Trophoblast cell (in vitro differentiated cells and primary cell): ENCODE measurements at regions not wholly inside any gene's neighbourhood (a gene's known extent, or its start where the extent isn't known, plus 50 kb on each side); places are given as distances from the start of the nearest gene placed in this dataset.

Experiments
- DNase-seq, 2 donors: peaks; one replicate each; pipeline ENCODE4 v3.0.0-alpha.2; 2016
- H2AFZ ChIP-seq: 2 replicates; pipeline ENCODE4 v1.6.1; 2013; ENCODE audit warnings: low read length, moderate library complexity, mild to moderate bottlenecking; ENCODE audit not compliant: insufficient read depth, poor library complexity
- H2AK5ac ChIP-seq: 2 replicates; pipeline ENCODE4 v1.6.1; 2013; ENCODE audit warnings: mild to moderate bottlenecking, low read length
- H2BK120ac ChIP-seq: 2 replicates; pipeline ENCODE4 v1.6.1; 2013; ENCODE audit warnings: low read length, mild to moderate bottlenecking, moderate library complexity; ENCODE audit not compliant: insufficient read depth, poor library complexity
- H2BK12ac ChIP-seq: 2 replicates; pipeline ENCODE4 v1.6.1; 2013; ENCODE audit warnings: mild to moderate bottlenecking, low read length, moderate library complexity
- H2BK5ac ChIP-seq: 2 replicates; pipeline ENCODE4 v1.6.1; 2013; ENCODE audit warnings: low read length, low read depth, moderate library complexity, mild to moderate bottlenecking; ENCODE audit not compliant: poor library complexity
- H3K14ac ChIP-seq: 2 replicates; pipeline ENCODE4 v1.6.1; 2013; ENCODE audit warnings: mild to moderate bottlenecking, low read length
- H3K18ac ChIP-seq: 2 replicates; pipeline ENCODE4 v1.6.1; 2013; ENCODE audit warnings: mild to moderate bottlenecking, low read length
- H3K23ac ChIP-seq: 2 replicates; pipeline ENCODE4 v1.6.1; 2013; ENCODE audit warnings: low read length
- H3K27ac ChIP-seq: 2 replicates; pipeline ENCODE4 v1.5.1; 2013; ENCODE audit warnings: low read depth, mild to moderate bottlenecking, inconsistent platforms, low read length, moderate library complexity
- H3K27me3 ChIP-seq: 2 replicates; pipeline ENCODE4 v1.6.1; 2013; ENCODE audit warnings: inconsistent platforms, mild to moderate bottlenecking, low read length, moderate library complexity; ENCODE audit not compliant: insufficient read depth
- H3K36me3 ChIP-seq, 2 experiments: 1 replicate in 1 of 2; 2 replicates in 1 of 2; pipeline ENCODE4 v1.6.1; 2013; ENCODE audit warnings: low read length in 2 of 2, mild to moderate bottlenecking in 2 of 2, moderate library complexity in 1 of 2; ENCODE audit not compliant: insufficient read depth in 2 of 2, control insufficient read depth in 1 of 2
- H3K4ac ChIP-seq: 2 replicates; pipeline ENCODE4 v1.6.1; 2013; ENCODE audit warnings: low read depth, mild to moderate bottlenecking, low read length, moderate library complexity
- H3K4me1 ChIP-seq, 2 experiments: 1 replicate in 1 of 2; 2 replicates in 1 of 2; pipeline ENCODE4 v1.6.1; 2013; ENCODE audit warnings: low read length in 2 of 2, mild to moderate bottlenecking in 2 of 2, moderate library complexity in 1 of 2; ENCODE audit not compliant: insufficient read depth in 2 of 2, control insufficient read depth in 1 of 2
- H3K4me2 ChIP-seq: 2 replicates; pipeline ENCODE4 v1.6.1; 2013; ENCODE audit warnings: inconsistent platforms, mild to moderate bottlenecking, low read length, moderate library complexity
- H3K4me3 ChIP-seq: 2 replicates; pipeline ENCODE4 v1.5.1; 2013; ENCODE audit warnings: mild to moderate bottlenecking, low read depth, low read length, inconsistent platforms
- H3K79me1 ChIP-seq: one replicate; pipeline ENCODE4 v1.6.1; 2013; ENCODE audit warnings: low read length
- H3K79me2 ChIP-seq: 2 replicates; pipeline ENCODE4 v1.6.1; 2013; ENCODE audit warnings: low read length, mild to moderate bottlenecking; ENCODE audit not compliant: control insufficient read depth, insufficient read depth, poor library complexity
- H3K9ac ChIP-seq: 2 replicates; pipeline ENCODE4 v1.6.1; 2013; ENCODE audit warnings: mild to moderate bottlenecking, low read length
- H3K9me3 ChIP-seq: 2 replicates; pipeline ENCODE4 v1.6.1; 2013; ENCODE audit warnings: low read depth, mild to moderate bottlenecking, control low read depth, inconsistent platforms, low read length; ENCODE audit not compliant: insufficient read depth
- H4K12ac ChIP-seq: 2 replicates; pipeline ENCODE4 v1.6.1; 2013; ENCODE audit warnings: low read depth, mild to moderate bottlenecking, low read length, moderate library complexity
- H4K8ac ChIP-seq: 2 replicates; pipeline ENCODE4 v1.6.1; 2013; ENCODE audit warnings: low read depth, mild to moderate bottlenecking, low read length, moderate library complexity
- H4K91ac ChIP-seq: one replicate; pipeline ENCODE4 v1.6.1; 2013; ENCODE audit warnings: low read depth, mild to moderate bottlenecking, low read length, moderate library complexity
- WGBS: extraction: QIAGEN DNeasy Blood & Tissue Kit; methylation state at CpG from one replicate; pipeline ENCODE4 v1.1.7; 2013; ENCODE audit warnings: missing lambda C conversion rate; ENCODE audit not compliant: insufficient read length, insufficient coverage; ENCODE audit errors: extremely low coverage; 5-methylcytosine and 5-hydroxymethylcytosine counted together

DNA sequence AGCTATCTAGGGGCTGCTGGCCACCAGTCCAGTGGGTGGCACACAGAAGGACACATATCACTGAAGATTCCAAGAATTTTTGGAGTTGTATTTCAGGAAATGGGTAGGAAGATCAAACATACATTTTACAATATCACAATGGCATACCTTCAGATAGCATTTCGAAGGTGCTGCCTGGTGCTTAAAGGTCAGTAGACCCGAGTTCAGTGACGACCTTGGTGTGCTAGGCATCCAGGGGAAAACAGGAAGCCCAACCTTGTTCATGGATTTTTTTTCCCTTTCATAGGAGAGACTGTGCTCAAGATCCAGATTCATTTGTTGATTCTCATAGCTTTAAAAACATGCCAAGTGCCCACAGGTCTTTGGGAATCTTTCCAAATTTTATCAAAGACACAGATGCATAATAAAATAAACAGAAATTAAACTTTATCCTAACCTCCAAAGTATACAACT is 51.0 kb upstream of the RCBTB2 start:
- H3K4me3 ChIP-seq, result no peak overlapping the region
- DNase-seq, result no peak
- no peak overlapping the region for H3K4ac ChIP-seq
- H2BK5ac ChIP-seq, result no peak overlapping the region
- H3K18ac ChIP-seq, result no peak overlapping the region
- H3K23ac ChIP-seq, result no peak overlapping the region
- H4K8ac ChIP-seq, result no peak overlapping the region
- H3K14ac ChIP-seq, result no peak overlapping the region
- H2AFZ ChIP-seq, result no peak overlapping the region
- H3K36me3 ChIP-seq, result no peaks in the 10 kb centered on the region
- peaks cover 5% of the 10 kb centered on the region for H3K9me3 ChIP-seq
- peaks cover 6 to 8% of the 10 kb centered on the region in 2 experiments for H3K4me1 ChIP-seq
- H4K91ac ChIP-seq, result no peak overlapping the region
- H3K4me2 ChIP-seq, result no peak overlapping the region
- H2BK12ac ChIP-seq, result no peak overlapping the region
- no peak overlapping the region for H3K9ac ChIP-seq
- no peaks in the 10 kb centered on the region for H3K79me1 ChIP-seq
- H4K12ac ChIP-seq, result no peak overlapping the region
- no peaks in the 10 kb centered on the region for H3K27me3 ChIP-seq
- H3K79me2 ChIP-seq, result no peaks in the 10 kb centered on the region
- no peak overlapping the region for H3K27ac ChIP-seq
- no peak overlapping the region for H2AK5ac ChIP-seq
- H2BK120ac ChIP-seq, result no peak overlapping the region
- WGBS, result no CpG with 5 or more reads among the region's 3 CpGs

- Histone ChIP-seq H2AK5ac (no peak overlapping the region), H2BK5ac (no peak overlapping the region), H2BK12ac (no peak overlapping the region), H3K27ac (no peak overlapping the region), H3K79me2 (no peaks in the 10 kb centered on the region), H3K79me1 (no peaks in the 10 kb centered on the region), H2BK120ac (no peak overlapping the region), H3K14ac (no peak overlapping the region), H4K8ac (no peak overlapping the region), H4K12ac (no peak overlapping the region), H3K23ac (no peak overlapping the region), H3K4ac (no peak overlapping the region), H3K4me2 (no peak overlapping the region), H3K36me3 (no peaks in the 10 kb centered on the region), H3K18ac (no peak overlapping the region), H3K4me3 (no peak overlapping the region), H3K9ac (no peak overlapping the region), H3K9me3 (peaks cover 5% of the 10 kb centered on the region), H3K4me1 (peaks cover 6 to 8% of the 10 kb centered on the region in 2 experiments), H4K91ac (no peak overlapping the region), H2AFZ (no peak overlapping the region), H3K27me3 (no peaks in the 10 kb centered on the region)
- WGBS, result no CpG with 5 or more reads among the region's 2 CpGs
- DNase-seq, result peak; percentile 63 to 85
Measured at GRCh38 chr13:48585456-48585840, 52.6 kb upstream of the RCBTB2 start.

- no CpG with 5 or more reads among the region's 5 CpGs for WGBS
- Histone ChIP-seq H3K4ac (no peak overlapping the region), H3K9ac (no peak overlapping the region)
Measured at GRCh38 chr13:48586591-48587103, 53.8 kb upstream of the RCBTB2 start.

GRCh38 chr13:48588120-48588519 is 55.2 kb upstream of the RCBTB2 start:
- Histone ChIP-seq H4K8ac (no peak overlapping the region), H3K9ac (no peak overlapping the region), H3K79me1 (no peaks in the 10 kb centered on the region), H2AFZ (no peak overlapping the region), H3K27ac (no peak overlapping the region), H3K18ac (no peak overlapping the region), H3K4me3 (no peak overlapping the region), H3K4me2 (no peak overlapping the region), H4K91ac (no peak overlapping the region), H3K4me1 (no peaks in the 10 kb centered on the region), H3K14ac (no peak overlapping the region), H2BK12ac (no peak overlapping the region), H3K4ac (no peak overlapping the region), H3K79me2 (no peaks in the 10 kb centered on the region), H3K36me3 (no peaks in the 10 kb centered on the region), H4K12ac (no peak overlapping the region), H2AK5ac (no peak overlapping the region), H3K9me3 (peaks cover 5% of the 10 kb centered on the region), H3K23ac (no peak overlapping the region), H2BK120ac (no peak overlapping the region), H3K27me3 (no peaks in the 10 kb centered on the region), H2BK5ac (no peak overlapping the region)
- WGBS, result no CpG with 5 or more reads among the region's 2 CpGs
- DNase-seq, result no peak

More at GRCh38 chr13:48586591-48587103, 53.8 kb upstream of the RCBTB2 start:
- Histone ChIP-seq H3K27me3 (no peaks in the 10 kb centered on the region), H2BK5ac (no peak overlapping the region), H3K79me1 (no peaks in the 10 kb centered on the region), H4K12ac (no peak overlapping the region), H4K8ac (no peak overlapping the region), H2BK120ac (no peak overlapping the region), H2BK12ac (no peak overlapping the region), H4K91ac (no peak overlapping the region), H3K4me3 (no peak overlapping the region), H3K4me1 (peaks cover 5 to 6% of the 10 kb centered on the region in 2 experiments), H3K9me3 (peaks cover 5% of the 10 kb centered on the region), H3K23ac (no peak overlapping the region), H3K18ac (no peak overlapping the region), H2AFZ (no peak overlapping the region), H3K4me2 (no peak overlapping the region), H3K36me3 (no peaks in the 10 kb centered on the region), H2AK5ac (no peak overlapping the region), H3K14ac (no peak overlapping the region), H3K79me2 (no peaks in the 10 kb centered on the region), H3K27ac (no peak overlapping the region)
- no peak for DNase-seq
